Renal cortex interstitium (tissue), 11 donors: ENCODE measurements at regions not wholly inside any gene's neighbourhood (a gene's known extent, or its start where the extent isn't known, plus 50 kb on each side); places are given as distances from the start of the nearest gene placed in this dataset.

ENCODE experiments used
- DNase-seq, 11 donors: peaks; one replicate each; pipeline ENCODE4 v3.0.0-alpha.2; 2013; ENCODE audit warnings: low read depth in 9 of 11, low spot score in 4 of 11; ENCODE audit errors: extremely low read depth in 1 of 11

DNA sequence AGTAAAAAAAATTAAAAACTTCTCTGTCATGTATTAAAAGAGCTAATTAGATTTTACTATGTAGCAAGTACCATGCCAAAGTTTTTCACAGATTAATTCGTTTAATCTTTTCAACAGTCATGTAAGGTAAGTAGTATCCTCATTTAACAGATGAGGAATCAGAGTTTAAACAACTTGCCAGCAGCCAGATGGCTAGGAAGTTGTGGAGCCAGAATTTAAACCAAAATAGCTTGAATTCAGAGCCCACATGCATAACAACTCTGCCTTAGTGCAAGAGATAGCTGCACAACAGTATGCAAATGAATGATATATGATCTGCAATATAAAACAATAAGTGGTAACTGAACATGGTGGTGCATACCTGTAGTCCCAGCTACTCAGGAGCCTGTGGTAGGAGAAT lies 75.3 kb downstream of the NAP1L3 start:
- no peak for DNase-seq

DNA sequence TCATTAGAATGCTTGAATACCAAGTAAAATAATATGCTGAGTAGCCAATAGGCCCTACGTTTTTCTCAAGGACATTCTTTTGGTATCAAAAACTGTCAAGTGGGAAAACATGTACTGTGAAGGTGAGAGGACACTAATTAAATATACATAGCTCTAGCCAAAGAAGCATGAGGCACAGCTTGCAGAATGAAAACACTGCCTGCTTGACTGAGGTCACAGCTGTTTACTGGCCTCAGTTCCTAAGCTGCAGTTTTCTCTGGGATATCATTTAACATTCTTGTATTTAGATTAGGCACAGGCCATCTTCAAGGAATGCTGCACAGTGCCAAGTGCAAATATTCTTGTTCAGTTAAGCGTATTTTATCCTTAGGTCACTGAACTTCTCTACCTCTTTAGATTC lies 78.6 kb downstream of the NAP1L3 start:
- DNase-seq, result peak in 2 of 11 donors; percentile 1 to 3

DNA sequence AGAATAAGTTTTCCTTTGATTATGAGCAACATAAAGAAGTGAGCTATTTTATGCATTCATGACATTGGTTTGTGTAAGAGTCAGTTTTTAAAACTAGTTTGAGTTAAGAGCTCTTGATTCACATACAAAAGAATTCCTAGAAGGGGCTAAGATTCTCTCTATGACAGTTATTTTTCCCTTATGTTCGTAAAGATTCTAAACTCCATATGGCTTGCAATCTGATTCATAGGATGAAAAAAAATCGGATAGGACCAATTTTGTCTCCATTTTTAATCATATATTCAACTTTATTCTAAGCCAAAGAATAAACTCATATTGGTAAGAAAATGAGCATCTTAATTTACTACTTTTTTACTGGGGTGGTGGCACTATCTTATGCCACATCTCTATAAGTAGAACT lies 79.4 kb downstream of the NAP1L3 start:
- DNase-seq, result no peak

DNA sequence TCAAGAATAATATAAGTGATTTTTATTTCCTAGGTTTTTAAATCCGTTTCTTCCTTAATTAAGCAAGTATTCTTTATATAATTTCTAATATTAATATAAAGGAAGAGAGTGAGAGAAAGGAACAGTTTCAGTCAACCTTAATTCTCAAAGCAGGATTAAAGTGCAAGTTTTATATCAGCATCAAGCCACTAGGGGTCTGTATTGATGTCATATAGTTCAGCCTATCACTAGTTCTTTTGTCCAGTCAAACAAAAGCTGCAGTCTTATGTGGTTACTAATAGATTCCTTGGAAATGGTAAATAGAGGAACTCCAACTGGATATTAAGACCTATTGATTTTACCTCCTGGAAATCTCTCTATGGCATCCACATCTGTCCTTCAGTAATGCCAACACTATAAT lies 82.0 kb downstream of the NAP1L3 start:
- no peak for DNase-seq

DNA sequence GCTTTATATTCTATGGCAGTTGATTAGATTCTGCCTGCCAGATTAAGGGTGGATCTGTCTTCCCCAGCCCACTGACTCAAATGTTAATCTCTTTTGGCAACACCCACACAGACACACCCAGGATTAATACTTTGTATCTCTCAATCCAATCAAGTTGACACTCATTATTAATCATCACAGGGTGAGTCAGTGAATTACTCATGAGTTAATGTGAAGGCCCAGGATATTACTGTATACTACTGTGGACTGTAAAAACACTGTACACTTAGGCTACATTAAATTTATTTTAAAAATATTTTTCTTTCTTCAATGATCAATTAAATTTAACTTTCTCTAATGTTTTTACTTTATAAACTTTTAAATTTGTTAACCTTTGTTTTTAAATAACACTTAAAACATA lies 87.7 kb downstream of the NAP1L3 start:
- DNase-seq, result no peak

DNA sequence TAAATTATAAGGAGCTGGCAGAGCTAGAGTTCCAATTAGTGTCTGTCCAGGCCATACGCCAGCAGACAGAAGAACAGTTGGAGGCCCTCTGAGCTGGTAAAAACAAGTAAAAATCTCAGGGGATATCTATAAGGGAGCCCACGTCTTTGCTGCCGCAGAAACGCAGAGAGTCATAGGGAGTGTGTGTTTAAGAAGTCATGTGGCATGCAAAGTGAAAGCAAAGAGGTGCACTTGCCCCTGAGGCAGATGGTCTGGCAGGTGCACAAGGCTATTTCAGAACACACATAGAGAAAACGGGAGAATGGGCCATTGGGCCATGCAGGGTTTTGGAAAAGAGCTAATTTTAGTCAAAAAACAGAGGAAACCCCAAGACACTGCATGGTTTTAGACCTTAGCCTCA lies 92.7 kb downstream of the NAP1L3 start:
- no peak for DNase-seq

DNA sequence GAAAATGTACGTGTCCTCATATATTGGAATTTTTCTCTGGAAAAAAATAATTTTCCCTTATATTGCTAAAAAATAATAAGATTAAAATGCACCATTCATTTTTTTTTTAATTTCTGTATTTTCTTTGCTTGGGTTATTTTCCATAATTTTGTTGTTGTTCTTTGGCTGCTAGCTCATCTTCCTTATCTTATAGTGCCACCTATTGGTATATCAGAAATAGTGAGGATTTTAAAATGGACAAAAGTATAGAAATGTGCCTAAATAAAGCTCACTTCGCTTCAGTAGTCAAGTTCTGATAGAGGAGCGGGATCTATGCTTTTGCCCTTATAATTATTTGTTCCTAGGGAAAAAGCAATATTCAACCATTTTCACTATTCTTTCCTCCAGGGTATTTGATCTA lies 134.8 kb downstream of the NAP1L3 start:
- no peak for DNase-seq

DNA sequence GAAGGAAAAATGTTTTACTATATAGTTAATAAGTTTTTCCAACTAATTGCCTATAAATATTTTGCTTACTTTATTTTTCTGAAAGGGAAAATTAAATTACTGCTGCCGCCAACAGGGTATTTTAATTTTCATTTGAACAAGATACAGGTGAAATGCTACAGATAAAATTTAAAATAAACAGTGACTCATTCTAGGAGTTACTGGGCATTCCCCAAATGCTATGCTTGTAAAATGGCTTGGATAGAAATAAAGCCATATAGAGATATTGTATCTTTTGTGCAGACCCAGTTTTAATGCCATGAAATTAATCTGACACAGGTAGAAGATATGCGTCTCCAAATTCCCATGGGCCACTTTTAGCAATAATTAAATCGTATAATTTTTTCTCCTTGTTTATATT lies 144.5 kb downstream of the NAP1L3 start:
- no peak for DNase-seq
